GM23338 (cell line): ENCODE measurements at regions not wholly inside any gene's neighbourhood (a gene's known extent, or its start where the extent isn't known, plus 50 kb on each side); places are given as distances from the start of the nearest gene placed in this dataset.

Source experiments
- ATAC-seq: fragments of 200-7000 bp; cut with Tn5 transposase; 3 replicates; pipeline ENCODE4 v1.9.1; 2020
- DNase-seq: peaks from one replicate; pipeline ENCODE4 v3.0.0-alpha.2; 2015; ENCODE audit warnings: low spot score
- H2AFZ ChIP-seq: fragments of 200-600 bp; sonication (generic); 2 replicates; pipeline ENCODE4 v1.8.0; 2016; ENCODE audit warnings: antibody characterized with exemption, mild to moderate bottlenecking, moderate library complexity
- H3F3A ChIP-seq: fragments of 200-600 bp; sonication (generic); replicated peaks from 2 replicates; pipeline ENCODE4 v1.8.0; 2017; ENCODE audit warnings: antibody characterized with exemption, mixed run types, low read depth
- H3K27ac ChIP-seq: fragments of 200-600 bp; sonication (generic); 2 replicates; pipeline ENCODE4 v1.6.1; 2016; ENCODE audit warnings: low read depth
- H3K27me3 ChIP-seq: fragments of 200-600 bp; sonication (generic); 2 replicates; pipeline ENCODE4 v1.8.0; 2016; ENCODE audit warnings: mild to moderate bottlenecking, mixed run types, moderate library complexity; ENCODE audit not compliant: insufficient read depth
- H3K36me3 ChIP-seq: fragments of 200-600 bp; sonication (generic); 2 replicates; pipeline ENCODE4 v1.8.0; 2016; ENCODE audit warnings: mild to moderate bottlenecking; ENCODE audit not compliant: insufficient read depth
- H3K4me1 ChIP-seq: fragments of 200-600 bp; sonication (generic); 2 replicates; pipeline ENCODE4 v1.8.0; 2016; ENCODE audit warnings: mild to moderate bottlenecking, moderate library complexity; ENCODE audit not compliant: insufficient read depth
- H3K4me2 ChIP-seq: fragments of 200-600 bp; sonication (generic); 2 replicates; pipeline ENCODE4 v1.7.1; 2017; ENCODE audit warnings: mixed run types
- H3K4me3 ChIP-seq: fragments of 200-600 bp; sonication (generic); 2 replicates; pipeline ENCODE4 v1.6.1; 2016; ENCODE audit warnings: mixed run types
- H3K79me2 ChIP-seq: fragments of 200-600 bp; sonication (generic); replicated peaks from 2 replicates; pipeline ENCODE4 v1.8.0; 2017; ENCODE audit warnings: mild to moderate bottlenecking; ENCODE audit not compliant: insufficient read depth
- H3K9me2 ChIP-seq: fragments of 200-600 bp; sonication (generic); 2 replicates; pipeline ENCODE4 v1.8.0; 2017; ENCODE audit not compliant: insufficient read depth
- H4K20me1 ChIP-seq: fragments of 200-600 bp; sonication (generic); replicated peaks from 2 replicates; pipeline ENCODE4 v1.8.0; 2017; ENCODE audit warnings: mild to moderate bottlenecking; ENCODE audit not compliant: insufficient read depth
- H3K27ac Mint-ChIP-seq: 2 replicates; pipeline ENCODE4 v1.8.0; 2020; ENCODE audit warnings: inconsistent platforms, mild to moderate bottlenecking, moderate library complexity, mixed read lengths
- H3K27me3 Mint-ChIP-seq: 3 replicates; pipeline ENCODE4 v1.8.0; 2022; ENCODE audit warnings: low read depth, mild to moderate bottlenecking, moderate library complexity, mixed read lengths, inconsistent platforms; ENCODE audit not compliant: insufficient read depth, poor library complexity
- H3K36me3 Mint-ChIP-seq: 3 replicates; pipeline ENCODE4 v1.8.0; 2021; ENCODE audit warnings: low read depth, mild to moderate bottlenecking, inconsistent platforms, moderate library complexity, mixed read lengths
- H3K4me1 Mint-ChIP-seq: 3 replicates; pipeline ENCODE4 v1.8.0; 2020; ENCODE audit warnings: mild to moderate bottlenecking, inconsistent platforms, mixed read lengths
- H3K4me3 Mint-ChIP-seq: 3 replicates; pipeline ENCODE4 v1.8.0; 2021; ENCODE audit warnings: moderate library complexity, mild to moderate bottlenecking, inconsistent platforms, mixed read lengths
- H3K9me3 Mint-ChIP-seq: 3 replicates; pipeline ENCODE4 v1.8.0; 2020; ENCODE audit warnings: moderate library complexity, mild to moderate bottlenecking, inconsistent platforms, mixed read lengths
- EZH2 ChIP-seq: fragments of 200-600 bp; sonication (generic); IDR thresholded peaks from one replicate; pipeline ENCODE4 v1.8.0; 2017; ENCODE audit warnings: antibody characterized with exemption, mild to moderate bottlenecking, low read depth; ENCODE audit not compliant: unreplicated experiment
- EZH2phosphoT487 ChIP-seq: fragments of 200-600 bp; sonication (generic); IDR thresholded peaks from one replicate; pipeline ENCODE4 v1.8.1; 2018; ENCODE audit warnings: antibody characterized with exemption; ENCODE audit not compliant: unreplicated experiment
- JUNB ChIP-seq: IDR thresholded peaks from one replicate; pipeline ENCODE4 v1.6.1; 2016; ENCODE audit warnings: antibody characterized with exemption; ENCODE audit not compliant: unreplicated experiment
- POLR2AphosphoS5 ChIP-seq: IDR thresholded peaks from 2 replicates; pipeline ENCODE4 v1.6.1; 2016; ENCODE audit warnings: antibody characterized with exemption, low read depth
- STAT1 ChIP-seq: IDR thresholded peaks from one replicate; pipeline ENCODE4 v1.6.1; 2016; ENCODE audit warnings: antibody characterized with exemption; ENCODE audit not compliant: unreplicated experiment
- ZNF114 ChIP-seq: fragments of 250-450 bp; sonication (Bioruptor Pico); IDR thresholded peaks from 2 replicates; pipeline ENCODE4 v1.5.0; 2020; ENCODE audit warnings: mild to moderate bottlenecking, moderate library complexity
- ZNF331 ChIP-seq: fragments of 250-450 bp; sonication (Bioruptor Pico); IDR thresholded peaks from 2 replicates; pipeline ENCODE4 v1.5.0; 2020; ENCODE audit warnings: low read depth, mild to moderate bottlenecking, moderate library complexity
- TF ChIP-seq, protein P1 (sequence below), 2 experiments: fragments of 200-600 bp in 1 of 2; sonication (generic) in 1 of 2; conservative IDR thresholded peaks; 2 replicates each; pipeline versions ENCODE4 v1.5.1 to v1.6.1; 2016 to 2017; ENCODE audit warnings: antibody characterized with exemption in 2 of 2, low read depth in 2 of 2, mild to moderate bottlenecking in 2 of 2, moderate library complexity in 1 of 2
- TF ChIP-seq, protein P2 (sequence below): IDR thresholded peaks from 2 replicates; pipeline ENCODE4 v1.6.1; 2016; ENCODE audit warnings: antibody characterized with exemption
- TF ChIP-seq, protein P3 (sequence below): fragments of 250-450 bp; sonication (Bioruptor Pico); IDR thresholded peaks from 2 replicates; pipeline ENCODE4 v1.5.0; 2020; ENCODE audit warnings: mild to moderate bottlenecking, moderate library complexity

DNA sequence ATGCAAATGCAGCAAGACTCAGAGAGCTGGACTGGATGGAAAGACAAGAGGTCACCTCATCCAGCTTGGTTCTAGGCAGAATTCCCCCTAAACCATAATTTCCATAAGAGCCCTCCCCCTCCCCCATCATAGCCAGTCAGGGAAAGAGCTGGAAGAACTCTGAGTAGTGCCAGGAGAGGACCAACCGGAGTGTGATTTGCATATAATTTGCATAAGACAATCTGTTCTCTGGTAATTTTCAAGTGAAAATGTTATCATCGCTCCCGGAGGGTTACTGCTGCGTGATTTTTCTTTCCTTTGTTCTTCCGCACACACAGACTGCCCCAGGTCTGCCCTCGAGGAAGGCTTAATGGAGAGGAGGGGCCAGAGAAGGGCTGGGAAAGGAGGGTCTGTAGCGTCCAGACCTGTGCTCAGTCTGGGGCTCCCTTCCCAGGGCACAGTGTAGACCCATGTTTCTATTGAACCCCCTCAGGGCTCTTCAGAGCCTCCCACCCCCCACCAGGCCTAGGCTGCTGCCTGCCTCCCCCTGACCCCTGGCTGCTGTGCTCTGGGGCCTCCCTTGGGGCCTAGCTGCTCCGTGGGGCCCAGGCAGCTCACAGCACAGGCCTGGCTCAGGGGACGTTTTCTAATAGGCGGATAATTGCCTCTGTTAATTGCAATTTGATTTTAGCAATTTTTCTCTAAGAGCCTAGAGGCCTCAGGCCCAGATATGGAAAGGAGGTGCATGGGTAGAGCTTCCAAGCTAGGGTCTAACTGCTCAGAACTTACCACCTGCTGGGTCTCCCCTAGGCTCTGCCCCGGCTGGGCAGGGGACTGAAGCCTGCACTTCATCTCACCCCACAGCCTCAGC lies 90.4 kb upstream of the PJA1 start:
- H2AFZ ChIP-seq: no peak overlapping the region
- H3K4me1 ChIP-seq: no peaks in the 10 kb centered on the region
- H3K27me3 Mint-ChIP-seq: peaks cover 36% of the 10 kb centered on the region
- H3K4me3 Mint-ChIP-seq: no peak overlapping the region
- H3K4me1 Mint-ChIP-seq: peaks cover 6% of the 10 kb centered on the region; the same call in 1 of the 3 replicates
- no peaks in the 10 kb centered on the region for H3K36me3 ChIP-seq
- no peaks in the 10 kb centered on the region for H3K36me3 Mint-ChIP-seq
- H3K27ac ChIP-seq: no peak overlapping the region
- no peaks in the 10 kb centered on the region for H4K20me1 ChIP-seq
- H3K27ac Mint-ChIP-seq: no peak overlapping the region
- peak; percentile 42; the same call in 1 of the 3 replicates for ATAC-seq
- H3K9me3 Mint-ChIP-seq: no peaks in the 10 kb centered on the region
- TF ChIP-seq, protein P1, sequence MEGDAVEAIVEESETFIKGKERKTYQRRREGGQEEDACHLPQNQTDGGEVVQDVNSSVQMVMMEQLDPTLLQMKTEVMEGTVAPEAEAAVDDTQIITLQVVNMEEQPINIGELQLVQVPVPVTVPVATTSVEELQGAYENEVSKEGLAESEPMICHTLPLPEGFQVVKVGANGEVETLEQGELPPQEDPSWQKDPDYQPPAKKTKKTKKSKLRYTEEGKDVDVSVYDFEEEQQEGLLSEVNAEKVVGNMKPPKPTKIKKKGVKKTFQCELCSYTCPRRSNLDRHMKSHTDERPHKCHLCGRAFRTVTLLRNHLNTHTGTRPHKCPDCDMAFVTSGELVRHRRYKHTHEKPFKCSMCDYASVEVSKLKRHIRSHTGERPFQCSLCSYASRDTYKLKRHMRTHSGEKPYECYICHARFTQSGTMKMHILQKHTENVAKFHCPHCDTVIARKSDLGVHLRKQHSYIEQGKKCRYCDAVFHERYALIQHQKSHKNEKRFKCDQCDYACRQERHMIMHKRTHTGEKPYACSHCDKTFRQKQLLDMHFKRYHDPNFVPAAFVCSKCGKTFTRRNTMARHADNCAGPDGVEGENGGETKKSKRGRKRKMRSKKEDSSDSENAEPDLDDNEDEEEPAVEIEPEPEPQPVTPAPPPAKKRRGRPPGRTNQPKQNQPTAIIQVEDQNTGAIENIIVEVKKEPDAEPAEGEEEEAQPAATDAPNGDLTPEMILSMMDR (conservative IDR thresholded peaks at IDR 0.05; ENCODE audit: low read depth in 2 of 2): no peak
- TF ChIP-seq ZNF331 (CRISPR knock-in tag): no peak
- TF ChIP-seq POLR2AphosphoS5: no peak
- TF ChIP-seq EZH2phosphoT487: no peak
- no peak for TF ChIP-seq JUNB
- TF ChIP-seq EZH2: no peak
- no peak for TF ChIP-seq ZNF114
- TF ChIP-seq, protein P2, sequence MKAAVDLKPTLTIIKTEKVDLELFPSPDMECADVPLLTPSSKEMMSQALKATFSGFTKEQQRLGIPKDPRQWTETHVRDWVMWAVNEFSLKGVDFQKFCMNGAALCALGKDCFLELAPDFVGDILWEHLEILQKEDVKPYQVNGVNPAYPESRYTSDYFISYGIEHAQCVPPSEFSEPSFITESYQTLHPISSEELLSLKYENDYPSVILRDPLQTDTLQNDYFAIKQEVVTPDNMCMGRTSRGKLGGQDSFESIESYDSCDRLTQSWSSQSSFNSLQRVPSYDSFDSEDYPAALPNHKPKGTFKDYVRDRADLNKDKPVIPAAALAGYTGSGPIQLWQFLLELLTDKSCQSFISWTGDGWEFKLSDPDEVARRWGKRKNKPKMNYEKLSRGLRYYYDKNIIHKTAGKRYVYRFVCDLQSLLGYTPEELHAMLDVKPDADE: no peak
- H3K4me3 ChIP-seq: no peak overlapping the region
- no peaks in the 10 kb centered on the region for H3K79me2 ChIP-seq
- peaks cover 26% of the 10 kb centered on the region for H3K27me3 ChIP-seq
- H3K4me2 ChIP-seq: no peak overlapping the region
- H3F3A ChIP-seq: no peaks in the 10 kb centered on the region
- no peak for DNase-seq
- no peaks in the 10 kb centered on the region for H3K9me2 ChIP-seq

DNA sequence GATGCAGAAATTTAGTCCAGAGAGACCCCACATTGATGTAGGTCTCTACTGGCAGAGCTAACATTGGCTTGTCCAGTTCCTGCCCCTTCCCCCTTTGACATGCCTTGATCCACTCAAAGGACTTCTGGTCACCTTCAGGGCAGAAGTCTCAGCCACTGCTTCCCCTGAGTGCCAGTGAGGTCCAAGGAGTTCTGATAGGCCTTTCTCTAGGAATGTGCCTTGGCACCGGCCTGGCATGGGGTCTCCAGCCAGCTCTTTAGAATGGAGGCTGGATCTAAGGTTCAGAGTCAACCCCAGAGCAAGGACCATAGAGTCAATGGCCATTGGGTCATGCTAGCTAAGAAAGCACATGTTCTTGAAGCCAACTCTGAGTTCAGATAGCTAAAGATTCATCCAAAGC lies 88.6 kb upstream of the PJA1 start:
- peaks cover 19% of the 10 kb centered on the region for H3K27me3 Mint-ChIP-seq
- H3K27ac Mint-ChIP-seq: no peak overlapping the region
- H3K79me2 ChIP-seq: no peaks in the 10 kb centered on the region
- peaks cover 7% of the 10 kb centered on the region; the same call in 1 of the 2 replicates for H3K27me3 ChIP-seq
- no peak for ATAC-seq
- no peak for DNase-seq
- no peaks in the 10 kb centered on the region for H3F3A ChIP-seq
- H3K4me1 Mint-ChIP-seq: peaks cover 6% of the 10 kb centered on the region; the same call in 1 of the 3 replicates
- H3K36me3 ChIP-seq: no peaks in the 10 kb centered on the region
- H4K20me1 ChIP-seq: no peaks in the 10 kb centered on the region
- no peak overlapping the region for H3K4me3 ChIP-seq
- H3K4me1 ChIP-seq: no peaks in the 10 kb centered on the region
- H3K27ac ChIP-seq: no peak overlapping the region
- H2AFZ ChIP-seq: no peak overlapping the region
- H3K4me3 Mint-ChIP-seq: no peak overlapping the region
- H3K36me3 Mint-ChIP-seq: no peaks in the 10 kb centered on the region
- no peak overlapping the region for H3K4me2 ChIP-seq
- no peaks in the 10 kb centered on the region for H3K9me2 ChIP-seq
- H3K9me3 Mint-ChIP-seq: no peaks in the 10 kb centered on the region; the same call in 2 of the 3 replicates
- TF ChIP-seq, protein P2: no peak
- TF ChIP-seq JUNB: no peak
- no peak for TF ChIP-seq STAT1
- TF ChIP-seq ZNF331 (CRISPR knock-in tag): no peak
- TF ChIP-seq ZNF114: no peak
- TF ChIP-seq, protein P3, sequence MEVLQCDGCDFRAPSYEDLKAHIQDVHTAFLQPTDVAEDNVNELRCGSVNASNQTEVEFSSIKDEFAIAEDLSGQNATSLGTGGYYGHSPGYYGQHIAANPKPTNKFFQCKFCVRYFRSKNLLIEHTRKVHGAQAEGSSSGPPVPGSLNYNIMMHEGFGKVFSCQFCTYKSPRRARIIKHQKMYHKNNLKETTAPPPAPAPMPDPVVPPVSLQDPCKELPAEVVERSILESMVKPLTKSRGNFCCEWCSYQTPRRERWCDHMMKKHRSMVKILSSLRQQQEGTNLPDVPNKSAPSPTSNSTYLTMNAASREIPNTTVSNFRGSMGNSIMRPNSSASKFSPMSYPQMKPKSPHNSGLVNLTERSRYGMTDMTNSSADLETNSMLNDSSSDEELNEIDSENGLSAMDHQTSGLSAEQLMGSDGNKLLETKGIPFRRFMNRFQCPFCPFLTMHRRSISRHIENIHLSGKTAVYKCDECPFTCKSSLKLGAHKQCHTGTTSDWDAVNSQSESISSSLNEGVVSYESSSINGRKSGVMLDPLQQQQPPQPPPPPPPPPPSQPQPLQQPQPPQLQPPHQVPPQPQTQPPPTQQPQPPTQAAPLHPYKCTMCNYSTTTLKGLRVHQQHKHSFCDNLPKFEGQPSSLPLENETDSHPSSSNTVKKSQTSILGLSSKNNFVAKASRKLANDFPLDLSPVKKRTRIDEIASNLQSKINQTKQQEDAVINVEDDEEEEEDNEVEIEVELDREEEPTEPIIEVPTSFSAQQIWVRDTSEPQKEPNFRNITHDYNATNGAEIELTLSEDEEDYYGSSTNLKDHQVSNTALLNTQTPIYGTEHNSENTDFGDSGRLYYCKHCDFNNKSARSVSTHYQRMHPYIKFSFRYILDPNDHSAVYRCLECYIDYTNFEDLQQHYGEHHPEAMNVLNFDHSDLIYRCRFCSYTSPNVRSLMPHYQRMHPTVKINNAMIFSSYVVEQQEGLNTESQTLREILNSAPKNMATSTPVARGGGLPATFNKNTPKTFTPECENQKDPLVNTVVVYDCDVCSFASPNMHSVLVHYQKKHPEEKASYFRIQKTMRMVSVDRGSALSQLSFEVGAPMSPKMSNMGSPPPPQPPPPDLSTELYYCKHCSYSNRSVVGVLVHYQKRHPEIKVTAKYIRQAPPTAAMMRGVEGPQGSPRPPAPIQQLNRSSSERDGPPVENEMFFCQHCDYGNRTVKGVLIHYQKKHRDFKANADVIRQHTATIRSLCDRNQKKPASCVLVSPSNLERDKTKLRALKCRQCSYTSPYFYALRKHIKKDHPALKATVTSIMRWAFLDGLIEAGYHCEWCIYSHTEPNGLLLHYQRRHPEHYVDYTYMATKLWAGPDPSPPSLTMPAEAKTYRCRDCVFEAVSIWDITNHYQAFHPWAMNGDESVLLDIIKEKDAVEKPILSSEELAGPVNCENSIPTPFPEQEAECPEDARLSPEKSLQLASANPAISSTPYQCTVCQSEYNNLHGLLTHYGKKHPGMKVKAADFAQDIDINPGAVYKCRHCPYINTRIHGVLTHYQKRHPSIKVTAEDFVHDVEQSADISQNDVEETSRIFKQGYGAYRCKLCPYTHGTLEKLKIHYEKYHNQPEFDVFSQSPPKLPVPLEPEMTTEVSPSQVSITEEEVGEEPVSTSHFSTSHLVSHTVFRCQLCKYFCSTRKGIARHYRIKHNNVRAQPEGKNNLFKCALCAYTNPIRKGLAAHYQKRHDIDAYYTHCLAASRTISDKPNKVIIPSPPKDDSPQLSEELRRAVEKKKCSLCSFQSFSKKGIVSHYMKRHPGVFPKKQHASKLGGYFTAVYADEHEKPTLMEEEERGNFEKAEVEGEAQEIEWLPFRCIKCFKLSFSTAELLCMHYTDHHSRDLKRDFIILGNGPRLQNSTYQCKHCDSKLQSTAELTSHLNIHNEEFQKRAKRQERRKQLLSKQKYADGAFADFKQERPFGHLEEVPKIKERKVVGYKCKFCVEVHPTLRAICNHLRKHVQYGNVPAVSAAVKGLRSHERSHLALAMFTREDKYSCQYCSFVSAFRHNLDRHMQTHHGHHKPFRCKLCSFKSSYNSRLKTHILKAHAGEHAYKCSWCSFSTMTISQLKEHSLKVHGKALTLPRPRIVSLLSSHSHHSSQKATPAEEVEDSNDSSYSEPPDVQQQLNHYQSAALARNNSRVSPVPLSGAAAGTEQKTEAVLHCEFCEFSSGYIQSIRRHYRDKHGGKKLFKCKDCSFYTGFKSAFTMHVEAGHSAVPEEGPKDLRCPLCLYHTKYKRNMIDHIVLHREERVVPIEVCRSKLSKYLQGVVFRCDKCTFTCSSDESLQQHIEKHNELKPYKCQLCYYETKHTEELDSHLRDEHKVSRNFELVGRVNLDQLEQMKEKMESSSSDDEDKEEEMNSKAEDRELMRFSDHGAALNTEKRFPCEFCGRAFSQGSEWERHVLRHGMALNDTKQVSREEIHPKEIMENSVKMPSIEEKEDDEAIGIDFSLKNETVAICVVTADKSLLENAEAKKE (CRISPR knock-in tag): no peak
